Panc1 (cell line): ENCODE measurements at regions not wholly inside any gene's neighbourhood (a gene's known extent, or its start where the extent isn't known, plus 50 kb on each side); places are given as distances from the start of the nearest gene placed in this dataset.

ENCODE experiments used
- ATAC-seq: fragments of 200-7000 bp; cut with Tn5 transposase; 2 replicates; pipeline ENCODE4 v1.9.1; 2020; ENCODE audit warnings: mild to moderate bottlenecking, moderate library complexity
- BruUV-seq: library from RNA; stranded (reverse); fragments of 400-500 nt; replicated peaks from 2 replicates; lab custom pipeline; 2021; lab: Mats Ljungman, UMichigan
- CTCF ChIA-PET: fragments of 300-600 bp; sonication (Branson Sonifier 250); formaldehyde crosslinking; loops from one replicate; lab custom pipeline; 2022; ENCODE audit warnings: antibody characterized with exemption; lab: Charles Lee
- POLR2A ChIA-PET: fragments of 300-600 bp; sonication (Branson Sonifier 250); formaldehyde crosslinking; loops from one replicate; lab custom pipeline; 2022; ENCODE audit warnings: antibody characterized with exemption; lab: Charles Lee
- DNase-seq: peaks from one replicate; pipeline ENCODE4 v3.0.0-alpha.2; 2010; ENCODE audit warnings: low read depth, low spot score
- H3K27ac ChIP-seq: 2 replicates; pipeline ENCODE4 v1.5.1; 2011; ENCODE audit warnings: mild to moderate bottlenecking, low read length, inconsistent platforms
- H3K27me3 ChIP-seq: fragments of 200-500 bp; sonication (Bioruptor generic); 2 replicates; pipeline ENCODE4 v1.6.0; 2014; ENCODE audit warnings: low read length, inconsistent platforms; ENCODE audit not compliant: control insufficient read depth, insufficient read depth
- H3K36me3 ChIP-seq: fragments of 200-500 bp; sonication (Bioruptor generic); 2 replicates; pipeline ENCODE4 v1.5.1; 2014; ENCODE audit warnings: inconsistent platforms, mild to moderate bottlenecking, low read length, moderate library complexity; ENCODE audit not compliant: control insufficient read depth, insufficient read depth
- H3K4me1 ChIP-seq: 2 replicates; pipeline ENCODE4 v1.5.1; 2011; ENCODE audit warnings: inconsistent platforms, mild to moderate bottlenecking, low read length, moderate library complexity; ENCODE audit not compliant: control insufficient read depth, insufficient read depth
- H3K4me3 ChIP-seq, 2 experiments: 2 replicates each; pipeline ENCODE4 v1.5.1; 2011 to 2012; ENCODE audit warnings: low read depth in 2 of 2, low read length in 2 of 2, mild to moderate bottlenecking in 2 of 2, inconsistent platforms in 1 of 2, moderate library complexity in 1 of 2
- H3K9me3 ChIP-seq: fragments of 200-500 bp; sonication (Bioruptor generic); 2 replicates; pipeline ENCODE4 v1.5.1; 2014; ENCODE audit warnings: low read depth, mild to moderate bottlenecking, inconsistent platforms, low read length, moderate library complexity; ENCODE audit not compliant: control insufficient read depth, insufficient read depth
- POLR2AphosphoS5 ChIP-seq: IDR thresholded peaks from 2 replicates; pipeline ENCODE4 v1.6.1; 2012; ENCODE audit warnings: mild to moderate bottlenecking, low read depth, low read length, moderate library complexity
- SIN3A ChIP-seq: IDR thresholded peaks from 2 replicates; pipeline ENCODE4 v1.6.1; 2012; ENCODE audit warnings: low read depth, mild to moderate bottlenecking, low read length, moderate library complexity, borderline replicate concordance; ENCODE audit not compliant: insufficient read depth
- TCF7L2 ChIP-seq: IDR thresholded peaks from 2 replicates; pipeline ENCODE4 v1.6.1; 2011; ENCODE audit warnings: mild to moderate bottlenecking, low read depth, low read length, inconsistent platforms
- in situ Hi-C: cut with HindIII; loops from 2 replicates; pipeline ENCODE4 v1.10.0; 2016; ENCODE audit warnings: low sequenced_read_pairs, low pct_unique_long_range_greater_than_20kb
- intact Hi-C: fragments of 100-400 bp; cut with micrococcal nuclease; formaldehyde crosslinking; loops from one replicate; pipeline ENCODE4 v1.10.0; 2022; ENCODE audit not compliant: unreplicated experiment
- TF ChIP-seq, protein P1 (sequence below), 2 experiments: IDR thresholded peaks; 2 replicates each; pipeline ENCODE4 v1.6.1; 2011 to 2012; ENCODE audit warnings: low read depth in 2 of 2, control low read depth in 1 of 2, low read length in 1 of 2, mild to moderate bottlenecking in 1 of 2, moderate library complexity in 1 of 2; ENCODE audit not compliant: insufficient read depth in 1 of 2
- TF ChIP-seq, protein P2 (sequence below): fragments of 450-650 bp; IDR thresholded peaks from 2 replicates; pipeline ENCODE4 v1.5.1; 2017; ENCODE audit warnings: mild to moderate bottlenecking

DNA sequence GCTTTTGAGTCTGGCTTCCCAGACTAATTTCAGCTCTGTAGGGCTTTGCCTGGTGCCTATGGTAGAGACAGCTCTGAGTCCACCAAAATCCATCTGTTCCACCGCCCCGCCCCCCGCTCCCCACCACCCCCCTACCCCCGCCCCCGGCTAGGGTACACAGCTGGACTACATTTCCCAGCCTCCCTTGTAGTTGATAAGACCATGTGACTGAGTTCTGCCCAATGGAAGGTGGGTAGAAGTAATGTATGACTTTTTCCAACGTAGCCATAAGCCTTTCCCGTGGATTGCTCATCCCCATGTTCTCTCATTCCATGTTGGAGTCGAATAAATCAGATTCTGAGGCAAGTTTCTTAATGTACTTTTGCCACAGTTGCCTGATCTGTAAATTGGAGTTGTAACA, 786.7 kb upstream of the EEF2KMT start:
- H3K4me3 ChIP-seq: no peak overlapping the region
- POLR2A ChIA-PET: no interaction called here
- peaks cover 2% of the 10 kb centered on the region; the same call in 1 of the 2 replicates for H3K27me3 ChIP-seq
- TF ChIP-seq SIN3A (no peak), TCF7L2 (no peak), POLR2AphosphoS5 (no peak)
- TF ChIP-seq, protein P1, sequence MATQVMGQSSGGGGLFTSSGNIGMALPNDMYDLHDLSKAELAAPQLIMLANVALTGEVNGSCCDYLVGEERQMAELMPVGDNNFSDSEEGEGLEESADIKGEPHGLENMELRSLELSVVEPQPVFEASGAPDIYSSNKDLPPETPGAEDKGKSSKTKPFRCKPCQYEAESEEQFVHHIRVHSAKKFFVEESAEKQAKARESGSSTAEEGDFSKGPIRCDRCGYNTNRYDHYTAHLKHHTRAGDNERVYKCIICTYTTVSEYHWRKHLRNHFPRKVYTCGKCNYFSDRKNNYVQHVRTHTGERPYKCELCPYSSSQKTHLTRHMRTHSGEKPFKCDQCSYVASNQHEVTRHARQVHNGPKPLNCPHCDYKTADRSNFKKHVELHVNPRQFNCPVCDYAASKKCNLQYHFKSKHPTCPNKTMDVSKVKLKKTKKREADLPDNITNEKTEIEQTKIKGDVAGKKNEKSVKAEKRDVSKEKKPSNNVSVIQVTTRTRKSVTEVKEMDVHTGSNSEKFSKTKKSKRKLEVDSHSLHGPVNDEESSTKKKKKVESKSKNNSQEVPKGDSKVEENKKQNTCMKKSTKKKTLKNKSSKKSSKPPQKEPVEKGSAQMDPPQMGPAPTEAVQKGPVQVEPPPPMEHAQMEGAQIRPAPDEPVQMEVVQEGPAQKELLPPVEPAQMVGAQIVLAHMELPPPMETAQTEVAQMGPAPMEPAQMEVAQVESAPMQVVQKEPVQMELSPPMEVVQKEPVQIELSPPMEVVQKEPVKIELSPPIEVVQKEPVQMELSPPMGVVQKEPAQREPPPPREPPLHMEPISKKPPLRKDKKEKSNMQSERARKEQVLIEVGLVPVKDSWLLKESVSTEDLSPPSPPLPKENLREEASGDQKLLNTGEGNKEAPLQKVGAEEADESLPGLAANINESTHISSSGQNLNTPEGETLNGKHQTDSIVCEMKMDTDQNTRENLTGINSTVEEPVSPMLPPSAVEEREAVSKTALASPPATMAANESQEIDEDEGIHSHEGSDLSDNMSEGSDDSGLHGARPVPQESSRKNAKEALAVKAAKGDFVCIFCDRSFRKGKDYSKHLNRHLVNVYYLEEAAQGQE (IDR thresholded peaks at IDR 0.05; ENCODE audit: insufficient read depth in 1 of 2, low read depth in 2 of 2, low read length in 1 of 2): no peak
- TF ChIP-seq, protein P2, sequence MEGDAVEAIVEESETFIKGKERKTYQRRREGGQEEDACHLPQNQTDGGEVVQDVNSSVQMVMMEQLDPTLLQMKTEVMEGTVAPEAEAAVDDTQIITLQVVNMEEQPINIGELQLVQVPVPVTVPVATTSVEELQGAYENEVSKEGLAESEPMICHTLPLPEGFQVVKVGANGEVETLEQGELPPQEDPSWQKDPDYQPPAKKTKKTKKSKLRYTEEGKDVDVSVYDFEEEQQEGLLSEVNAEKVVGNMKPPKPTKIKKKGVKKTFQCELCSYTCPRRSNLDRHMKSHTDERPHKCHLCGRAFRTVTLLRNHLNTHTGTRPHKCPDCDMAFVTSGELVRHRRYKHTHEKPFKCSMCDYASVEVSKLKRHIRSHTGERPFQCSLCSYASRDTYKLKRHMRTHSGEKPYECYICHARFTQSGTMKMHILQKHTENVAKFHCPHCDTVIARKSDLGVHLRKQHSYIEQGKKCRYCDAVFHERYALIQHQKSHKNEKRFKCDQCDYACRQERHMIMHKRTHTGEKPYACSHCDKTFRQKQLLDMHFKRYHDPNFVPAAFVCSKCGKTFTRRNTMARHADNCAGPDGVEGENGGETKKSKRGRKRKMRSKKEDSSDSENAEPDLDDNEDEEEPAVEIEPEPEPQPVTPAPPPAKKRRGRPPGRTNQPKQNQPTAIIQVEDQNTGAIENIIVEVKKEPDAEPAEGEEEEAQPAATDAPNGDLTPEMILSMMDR: no peak
- H3K4me1 ChIP-seq: no peaks in the 10 kb centered on the region
- DNase-seq (no peak), ATAC-seq (no peak)
- H3K9me3 ChIP-seq: no peaks in the 10 kb centered on the region
- no peaks in the 10 kb centered on the region for H3K36me3 ChIP-seq
- in situ Hi-C loops: no loop called here
- no peak overlapping the region for H3K27ac ChIP-seq
- intact Hi-C loops: no loop called here
- CTCF ChIA-PET: no interaction called here
- no TSS peak for BruUV-seq

DNA sequence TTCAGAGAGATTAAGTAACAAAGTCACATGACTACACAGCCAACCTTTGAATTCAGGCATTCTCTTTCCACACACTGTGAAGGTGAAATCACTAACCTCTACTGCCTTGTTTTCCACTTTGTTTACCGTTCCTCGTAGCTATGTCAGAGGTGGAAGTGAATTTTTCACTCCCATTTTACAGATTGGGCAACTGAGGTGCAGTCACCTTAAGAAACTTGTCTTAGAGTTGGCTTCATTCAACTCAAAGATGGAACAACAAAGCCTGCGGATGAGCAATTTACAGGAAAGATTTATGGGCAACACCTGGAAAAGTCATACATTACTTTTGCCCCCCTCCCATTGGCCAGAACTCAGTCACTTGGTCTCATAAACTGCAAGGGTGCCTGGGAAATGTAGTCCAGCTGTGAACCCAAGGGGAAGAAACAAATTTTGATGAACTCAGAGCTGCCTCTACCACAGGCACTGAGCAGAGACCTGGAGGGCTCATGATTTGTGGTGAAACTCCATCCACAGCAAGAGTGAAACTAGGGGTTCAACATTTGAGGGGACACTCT, 784.6 kb upstream of the EEF2KMT start:
- ATAC-seq (no peak), DNase-seq (no peak)
- TF ChIP-seq, protein P1 (IDR thresholded peaks at IDR 0.05; ENCODE audit: insufficient read depth in 1 of 2, low read depth in 2 of 2, low read length in 1 of 2): no peak
- TF ChIP-seq POLR2AphosphoS5 (no peak), TCF7L2 (no peak), SIN3A (no peak)
- TF ChIP-seq, protein P2: no peak
- Histone ChIP-seq H3K27me3 (no peaks in the 10 kb centered on the region; the same call in 1 of the 2 replicates), H3K36me3 (no peaks in the 10 kb centered on the region), H3K27ac (no peak overlapping the region), H3K9me3 (no peaks in the 10 kb centered on the region), H3K4me1 (no peaks in the 10 kb centered on the region), H3K4me3 (no peak overlapping the region)
- no TSS peak for BruUV-seq
- in situ Hi-C loops (no loop called here), intact Hi-C loops (no loop called here)
- ChIA-PET POLR2A (no interaction called here), CTCF (no interaction called here)
